ENCODE measurements at regions not wholly inside any gene's neighbourhood (a gene's known extent, or its start where the extent isn't known, plus 50 kb on each side); places are given as distances from the start of the nearest gene placed in this dataset.

GRCh38 chr2:138293549-138293948 is 208.0 kb upstream of the SPOPL start:
- Histone ChIP-seq H3K27me3 (ENCODE audit: insufficient read depth, low read length) (no peaks in the 10 kb centered on the region), H3K79me2 (ENCODE audit: insufficient read depth, low read length) (no peaks in the 10 kb centered on the region), H4K20me1 (ENCODE audit: insufficient read depth, low read length) (no peaks in the 10 kb centered on the region), H3K9me3 (ENCODE audit: low read length) (no peaks in the 10 kb centered on the region), H3K4me2 (ENCODE audit: low read length) (no peak overlapping the region), H3K9me2 (ENCODE audit: low read depth, low read length) (no peaks in the 10 kb centered on the region), H3K4me3 (ENCODE audit: low read depth, low read length, poor library complexity, severe bottlenecking) (no peak overlapping the region), H2AFZ (ENCODE audit: low read length) (no peak overlapping the region), H3K27ac (ENCODE audit: low read depth, low read length, poor library complexity, severe bottlenecking) (no peak overlapping the region), H3K36me3 (ENCODE audit: insufficient read depth, low read length) (no peaks in the 10 kb centered on the region), H3K4me1 (ENCODE audit: insufficient read depth, low read length, severe bottlenecking) (no peaks in the 10 kb centered on the region), H3F3A (ENCODE audit: insufficient read depth, low read length) (no peaks in the 10 kb centered on the region), H3K9ac (ENCODE audit: low read length) (no peak overlapping the region)
- TF ChIP-seq EZH2 (IDR thresholded peaks at IDR 0.05; ENCODE audit: borderline replicate concordance, low read length) (no peak), CTCF (IDR thresholded peaks at IDR 0.05; ENCODE audit: low read length) (no peak)

- H3K27ac ChIP-seq (ENCODE audit: low read depth, low read length, poor library complexity, severe bottlenecking), result no peak overlapping the region
- no peaks in the 10 kb centered on the region for H3K27me3 ChIP-seq (ENCODE audit: insufficient read depth, low read length)
- no peaks in the 10 kb centered on the region for H3K9me3 ChIP-seq (ENCODE audit: low read length)
- TF ChIP-seq CTCF (IDR thresholded peaks at IDR 0.05; ENCODE audit: low read length) (no peak), EZH2 (IDR thresholded peaks at IDR 0.05; ENCODE audit: borderline replicate concordance, low read length) (no peak)
- H3K79me2 ChIP-seq (ENCODE audit: insufficient read depth, low read length), result no peaks in the 10 kb centered on the region
- H3K4me2 ChIP-seq (ENCODE audit: low read length), result no peak overlapping the region
- H3K36me3 ChIP-seq (ENCODE audit: insufficient read depth, low read length), result no peaks in the 10 kb centered on the region
- H3K9me2 ChIP-seq (ENCODE audit: low read depth, low read length), result no peaks in the 10 kb centered on the region
- H3K9ac ChIP-seq (ENCODE audit: low read length), result no peak overlapping the region
- no peak overlapping the region for H2AFZ ChIP-seq (ENCODE audit: low read length)
- H3F3A ChIP-seq (ENCODE audit: insufficient read depth, low read length), result no peaks in the 10 kb centered on the region
- H3K4me1 ChIP-seq (ENCODE audit: insufficient read depth, low read length, severe bottlenecking), result no peaks in the 10 kb centered on the region
- H4K20me1 ChIP-seq (ENCODE audit: insufficient read depth, low read length), result no peaks in the 10 kb centered on the region
- H3K4me3 ChIP-seq (ENCODE audit: low read depth, low read length, poor library complexity, severe bottlenecking), result no peak overlapping the region
These were observed 207.1 kb upstream of the SPOPL start for GRCh38 chr2:138294451-138294850.

- Histone ChIP-seq H3K4me2 (ENCODE audit: low read length) (no peak overlapping the region), H3K27ac (ENCODE audit: low read depth, low read length, poor library complexity, severe bottlenecking) (no peak overlapping the region), H2AFZ (ENCODE audit: low read length) (no peak overlapping the region), H3K27me3 (ENCODE audit: insufficient read depth, low read length) (no peaks in the 10 kb centered on the region), H3F3A (ENCODE audit: insufficient read depth, low read length) (no peaks in the 10 kb centered on the region), H3K9ac (ENCODE audit: low read length) (no peak overlapping the region), H3K79me2 (ENCODE audit: insufficient read depth, low read length) (no peaks in the 10 kb centered on the region), H3K4me3 (ENCODE audit: low read depth, low read length, poor library complexity, severe bottlenecking) (no peak overlapping the region), H4K20me1 (ENCODE audit: insufficient read depth, low read length) (no peaks in the 10 kb centered on the region), H3K36me3 (ENCODE audit: insufficient read depth, low read length) (no peaks in the 10 kb centered on the region), H3K9me3 (ENCODE audit: low read length) (no peaks in the 10 kb centered on the region), H3K9me2 (ENCODE audit: low read depth, low read length) (no peaks in the 10 kb centered on the region), H3K4me1 (ENCODE audit: insufficient read depth, low read length, severe bottlenecking) (no peaks in the 10 kb centered on the region)
- TF ChIP-seq CTCF (IDR thresholded peaks at IDR 0.05; ENCODE audit: low read length) (no peak), EZH2 (IDR thresholded peaks at IDR 0.05; ENCODE audit: borderline replicate concordance, low read length) (no peak)
These were observed 205.2 kb upstream of the SPOPL start for GRCh38 chr2:138296365-138296764.
